CD14-positive monocyte (primary cell): ENCODE measurements at regions not wholly inside any gene's neighbourhood (a gene's known extent, or its start where the extent isn't known, plus 50 kb on each side); places are given as distances from the start of the nearest gene placed in this dataset.

Experiments used
- DNase-seq, 3 donors: peaks; one replicate each; pipeline ENCODE4 v3.0.0-alpha.2; 2011 to 2022
- H2AFZ ChIP-seq: 2 replicates; pipeline ENCODE4 v1.6.0; 2012; ENCODE audit warnings: mild to moderate bottlenecking, low read depth, low read length, inconsistent platforms; ENCODE audit not compliant: insufficient read depth, poor library complexity, severe bottlenecking
- H3K27ac ChIP-seq, 2 donors: 1 replicate in 1 of 2; 2 replicates in 1 of 2; pipeline ENCODE4 v1.5.1; 2012 to 2013; ENCODE audit warnings: low read length in 2 of 2, control low read depth in 1 of 2, inconsistent platforms in 1 of 2, low read depth in 1 of 2, mild to moderate bottlenecking in 1 of 2
- H3K27me3 ChIP-seq, 2 donors: one replicate each; pipeline versions ENCODE4 v1.6.0 to v1.6.1; 2011 to 2013; ENCODE audit warnings: low read length in 2 of 2; ENCODE audit not compliant: control insufficient read depth in 2 of 2, insufficient read depth in 2 of 2
- H3K36me3 ChIP-seq, 2 donors: replicated peaks in 1 of 2; 1 replicate in 1 of 2; 2 replicates in 1 of 2; pipeline versions ENCODE4 v1.5.1 to v1.6.1; 2012 to 2013; ENCODE audit warnings: low read length in 2 of 2, control low read depth in 1 of 2, inconsistent platforms in 1 of 2, mild to moderate bottlenecking in 1 of 2; ENCODE audit not compliant: insufficient read depth in 2 of 2, control insufficient read depth in 1 of 2
- H3K4me1 ChIP-seq, 2 donors: 1 replicate in 1 of 2; 2 replicates in 1 of 2; pipeline versions ENCODE4 v1.5.1 to v1.6.1; 2012 to 2013; ENCODE audit warnings: low read length in 2 of 2, control low read depth in 1 of 2, inconsistent platforms in 1 of 2, mild to moderate bottlenecking in 1 of 2, moderate library complexity in 1 of 2; ENCODE audit not compliant: insufficient read depth in 2 of 2, control insufficient read depth in 1 of 2
- H3K4me2 ChIP-seq: replicated peaks from 2 replicates; pipeline ENCODE3; 2012; ENCODE audit warnings: low read length, moderate library complexity, mild to moderate bottlenecking; ENCODE audit not compliant: poor library complexity, severe bottlenecking; ENCODE audit errors: extremely low read depth
- H3K4me3 ChIP-seq, 3 experiments: fragments of 200-600 bp in 1 of 3; sonication (generic) in 1 of 3; replicated peaks in 1 of 3; 1 replicate in 2 of 3; 2 replicates in 1 of 3; pipeline ENCODE4 v1.5.1; 2011 to 2013; ENCODE audit warnings: low read length in 3 of 3, mild to moderate bottlenecking in 3 of 3, control low read depth in 2 of 3, low read depth in 2 of 3, inconsistent platforms in 1 of 3, moderate library complexity in 1 of 3
- H3K79me2 ChIP-seq: 2 replicates; pipeline ENCODE4 v1.6.0; 2012; ENCODE audit warnings: mild to moderate bottlenecking, control low read depth, inconsistent platforms, low read length, moderate library complexity; ENCODE audit not compliant: insufficient read depth
- H3K9ac ChIP-seq: 2 replicates; pipeline ENCODE4 v1.6.0; 2017; ENCODE audit warnings: low read length, mild to moderate bottlenecking; ENCODE audit not compliant: insufficient read depth, poor library complexity, severe bottlenecking
- H3K9me3 ChIP-seq, 2 donors: replicated peaks in 1 of 2; 1 replicate in 1 of 2; 2 replicates in 1 of 2; pipeline versions ENCODE4 v1.5.1 to v1.6.1; 2012 to 2013; ENCODE audit warnings: low read length in 2 of 2, control low read depth in 1 of 2; ENCODE audit not compliant: control insufficient read depth in 1 of 2, insufficient read depth in 1 of 2
- H4K20me1 ChIP-seq: 2 replicates; pipeline ENCODE4 v1.6.0; 2012; ENCODE audit warnings: mild to moderate bottlenecking, low read length, control low read depth, moderate library complexity; ENCODE audit not compliant: insufficient read depth
- H3K27ac Mint-ChIP-seq, 7 donors: one replicate each; pipeline ENCODE4 v1.8.0; 2020; ENCODE audit warnings: mild to moderate bottlenecking in 7 of 7, mixed read lengths in 7 of 7, moderate library complexity in 6 of 7, inconsistent platforms in 2 of 7
- H3K27me3 Mint-ChIP-seq, 3 donors: one replicate each; pipeline ENCODE4 v1.8.0; 2021 to 2022; ENCODE audit warnings: low read depth in 3 of 3, mild to moderate bottlenecking in 3 of 3, mixed read lengths in 3 of 3, moderate library complexity in 3 of 3, inconsistent platforms in 1 of 3
- H3K36me3 Mint-ChIP-seq, 2 donors: one replicate each; pipeline ENCODE4 v1.8.0; 2020; ENCODE audit warnings: mixed read lengths in 2 of 2, inconsistent platforms in 1 of 2, mild to moderate bottlenecking in 1 of 2
- H3K4me1 Mint-ChIP-seq: one replicate; pipeline ENCODE4 v1.8.0; 2020; ENCODE audit warnings: mild to moderate bottlenecking, mixed read lengths
- H3K4me3 Mint-ChIP-seq, 2 donors: one replicate each; pipeline ENCODE4 v1.8.0; 2020; ENCODE audit warnings: mild to moderate bottlenecking in 2 of 2, mixed read lengths in 2 of 2, moderate library complexity in 1 of 2
- H3K9me3 Mint-ChIP-seq, 7 donors: one replicate each; pipeline ENCODE4 v1.8.0; 2020 to 2022; ENCODE audit warnings: mixed read lengths in 7 of 7, mild to moderate bottlenecking in 6 of 7, moderate library complexity in 6 of 7, inconsistent platforms in 2 of 7
- CTCF ChIP-seq: fragments of 200-600 bp; IDR thresholded peaks from one replicate; pipeline ENCODE4 v1.8.0; 2022; ENCODE audit warnings: antibody characterized with exemption, mild to moderate bottlenecking
- WGBS: methylation state at CpG from one replicate; pipeline ENCODE4 v1.1.5; 2013; ENCODE audit warnings: missing lambda C conversion rate; ENCODE audit not compliant: insufficient coverage; 5-methylcytosine and 5-hydroxymethylcytosine counted together
- intact Hi-C, 2 donors: fragments of 100-400 bp; cut with micrococcal nuclease; formaldehyde crosslinking; loops; one replicate each; pipeline versions ENCODE4 v1.15.0 to v1.15.1; 2023

DNA sequence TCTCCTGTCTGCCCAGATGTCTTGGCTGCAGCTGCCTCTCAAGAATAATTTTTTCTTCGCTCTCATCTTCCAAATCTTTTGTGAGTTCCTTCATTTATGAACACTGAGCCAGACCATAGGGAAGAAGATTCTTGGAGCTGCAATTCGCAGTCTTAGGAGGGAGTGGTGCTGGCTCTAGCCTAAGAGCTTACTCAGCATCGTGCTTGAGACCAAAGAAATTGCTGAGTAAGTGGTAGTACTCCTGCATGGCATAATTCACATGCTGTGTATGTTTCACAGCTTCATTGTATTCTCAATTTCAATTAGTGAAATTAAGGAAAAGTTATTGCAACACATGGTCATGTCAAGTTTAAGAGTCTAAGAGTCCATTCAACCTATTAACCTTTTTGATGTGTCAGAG lies 771.7 kb downstream of the ADCYAP1 start:
- Histone ChIP-seq H3K79me2 (no peaks in the 10 kb centered on the region), H4K20me1 (no peaks in the 10 kb centered on the region), H3K9me3 (no peaks in the 10 kb centered on the region), H3K27me3 (no peaks in the 10 kb centered on the region), H3K27ac (no peak overlapping the region), H3K4me1 (no peaks in the 10 kb centered on the region), H3K36me3 (no peaks in the 10 kb centered on the region), H3K4me2 (no peak overlapping the region), H3K9ac (no peak overlapping the region), H2AFZ (no peak overlapping the region), H3K4me3 (no peak overlapping the region)
- no peak overlapping the region for H3K4me3 Mint-ChIP-seq
- no peaks in the 10 kb centered on the region for H3K36me3 Mint-ChIP-seq
- H3K27me3 Mint-ChIP-seq = peaks cover 1 to 6% (median 2%) of the 10 kb centered on the region in 3 donors
- WGBS = no CpG with 5 or more reads among the region's 3 CpGs
- no peaks in the 10 kb centered on the region for H3K4me1 Mint-ChIP-seq
- peaks cover 0 to 10% (median 3%) of the 10 kb centered on the region in 7 donors for H3K9me3 Mint-ChIP-seq
- no peak overlapping the region for H3K27ac Mint-ChIP-seq
- DNase-seq = no peak
- no peak for TF ChIP-seq CTCF
- intact Hi-C loops = no loop called here

DNA sequence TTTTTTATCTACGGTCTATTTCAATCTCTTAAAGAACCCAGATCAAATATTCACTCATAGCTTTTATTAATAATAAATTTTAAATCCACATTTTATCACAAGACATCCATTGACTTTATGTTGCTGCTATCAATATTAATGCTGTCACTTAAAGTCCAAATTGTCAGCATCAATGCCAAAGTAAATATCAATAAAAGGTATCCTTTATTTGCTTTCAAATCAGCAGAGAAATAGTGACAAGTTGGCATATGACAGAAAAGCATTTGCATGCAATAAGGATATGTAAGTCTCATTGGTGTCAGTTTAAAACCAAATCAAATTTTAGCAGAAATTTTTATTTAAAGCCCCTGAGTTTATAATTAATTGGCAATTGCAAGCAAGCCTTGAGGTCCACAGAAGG lies 775.4 kb downstream of the ADCYAP1 start:
- Histone ChIP-seq H3K4me3 (no peak overlapping the region), H3K27me3 (no peaks in the 10 kb centered on the region), H2AFZ (no peak overlapping the region), H3K36me3 (no peaks in the 10 kb centered on the region), H4K20me1 (no peaks in the 10 kb centered on the region), H3K9ac (no peak overlapping the region), H3K79me2 (no peaks in the 10 kb centered on the region), H3K4me2 (no peak overlapping the region), H3K27ac (no peak overlapping the region), H3K9me3 (no peaks in the 10 kb centered on the region), H3K4me1 (no peaks in the 10 kb centered on the region)
- intact Hi-C loops = no loop called here
- DNase-seq = no peak
- no peak for TF ChIP-seq CTCF
- Mint-ChIP-seq H3K4me1 (no peaks in the 10 kb centered on the region), H3K4me3 (no peak overlapping the region), H3K27me3 (peaks cover 0 to 5% (median 2%) of the 10 kb centered on the region in 3 donors), H3K9me3 (peaks cover 0 to 3% (median 0%) of the 10 kb centered on the region in 7 donors), H3K27ac (no peak overlapping the region), H3K36me3 (no peaks in the 10 kb centered on the region)
- WGBS = no CpG with 5 or more reads among the region's 1 CpG
